HPDE6-E6E7 (cell line): ENCODE measurements at regions not wholly inside any gene's neighbourhood (a gene's known extent, or its start where the extent isn't known, plus 50 kb on each side); places are given as distances from the start of the nearest gene placed in this dataset.
"Not testable (repeated sequence)": the region's sequence is repeated elsewhere in the genome, so short reads cannot be mapped to it uniquely, and the experiment has no call there.

Experiments
- DNase-seq: peaks from one replicate; pipeline ENCODE4 v3.0.0; 2011; ENCODE audit warnings: missing footprints; ENCODE audit errors: extremely low spot score

DNA sequence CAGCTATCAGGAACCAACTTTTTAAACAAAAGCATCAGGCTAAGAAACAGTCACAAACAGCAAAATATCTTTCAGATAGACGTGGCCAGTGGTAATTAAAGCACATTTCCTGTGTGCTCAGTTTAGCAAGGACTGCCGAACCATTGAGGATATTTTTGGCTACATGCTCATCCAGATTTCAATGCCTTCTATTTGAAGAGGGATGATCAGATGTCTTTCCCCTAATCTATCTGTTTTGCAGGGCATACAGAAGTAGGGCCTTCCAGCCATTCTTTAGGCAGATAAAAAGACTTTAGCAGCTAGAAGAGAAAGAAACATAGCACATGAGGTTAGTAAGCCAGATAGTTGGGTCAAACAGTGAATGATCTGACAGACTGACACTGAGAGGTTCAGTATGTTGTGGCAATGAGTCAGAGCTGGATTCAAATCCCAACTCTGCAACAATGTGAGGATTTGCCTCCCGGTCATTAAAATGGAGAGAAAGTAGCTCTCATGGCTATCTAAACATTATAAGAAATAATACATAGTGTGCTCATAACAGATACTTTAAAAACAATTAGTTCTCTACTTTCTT is 100.0 kb upstream of the PRKG2 start:
- no peak for DNase-seq

- DNase-seq: no peak
Observed at GRCh38 chr4:81314196-81314896, 99.3 kb upstream of the PRKG2 start.

DNA sequence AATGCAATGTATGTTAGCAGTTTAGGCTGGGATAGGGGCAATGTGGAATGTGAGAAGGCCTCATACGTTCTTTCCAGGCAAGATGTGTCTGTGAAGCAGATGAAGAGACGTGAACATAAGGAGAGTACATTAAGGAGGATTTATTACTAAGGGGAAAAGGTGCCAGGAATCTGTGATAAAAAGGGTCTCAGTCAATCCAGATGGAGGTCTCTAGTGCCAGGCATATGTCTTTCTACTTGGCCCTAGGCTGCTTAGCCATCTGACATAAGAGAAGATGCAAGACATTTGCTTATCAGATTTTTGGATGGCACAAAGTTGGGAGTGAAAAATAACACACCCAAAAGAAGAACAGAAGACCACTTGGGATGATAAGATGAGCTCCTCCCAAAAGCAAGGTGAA is 93.0 kb upstream of the PRKG2 start:
- DNase-seq: no peak

DNA sequence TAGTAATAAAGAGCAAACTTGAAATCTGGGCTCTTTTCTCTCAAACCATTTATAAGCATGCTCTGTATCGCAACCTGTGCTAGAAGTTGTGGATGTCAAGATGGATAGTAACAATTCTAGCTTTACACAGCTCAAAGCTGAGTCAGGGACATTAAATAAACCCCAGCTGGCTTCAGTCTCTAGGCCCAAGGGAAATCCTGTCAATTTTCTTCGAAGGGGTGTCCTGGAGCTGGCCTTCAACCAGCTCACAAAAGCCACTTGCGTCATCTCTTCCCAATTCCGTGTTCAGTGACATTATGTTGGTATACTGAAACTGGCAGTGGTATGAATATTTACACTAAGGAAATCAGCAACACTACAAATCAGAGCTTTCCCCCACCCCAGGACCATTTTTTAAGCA is 89.8 kb upstream of the PRKG2 start:
- no peak for DNase-seq

DNA sequence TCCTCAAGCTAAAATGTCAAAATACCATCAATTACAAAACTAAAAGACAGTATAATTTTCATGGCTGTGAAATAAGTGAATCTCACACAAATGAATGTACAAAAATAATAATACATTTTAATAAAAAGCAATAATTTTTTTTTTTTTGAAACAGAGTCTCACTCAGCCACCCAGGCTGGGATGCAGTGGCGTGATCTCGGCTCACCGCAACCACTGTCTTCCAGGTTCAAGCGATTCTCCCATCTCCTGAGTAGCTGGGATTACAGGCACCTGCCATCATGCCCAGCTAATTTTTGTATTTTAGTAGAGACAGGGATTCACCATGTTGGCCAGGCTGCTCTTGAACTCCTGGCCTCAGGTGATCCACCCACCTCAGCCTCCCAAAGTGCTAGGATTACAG is 85.3 kb upstream of the PRKG2 start:
- not testable (repeated sequence) for DNase-seq

- DNase-seq: no peak
Observed at GRCh38 chr4:81290813-81291212, 75.8 kb upstream of the PRKG2 start.

DNA sequence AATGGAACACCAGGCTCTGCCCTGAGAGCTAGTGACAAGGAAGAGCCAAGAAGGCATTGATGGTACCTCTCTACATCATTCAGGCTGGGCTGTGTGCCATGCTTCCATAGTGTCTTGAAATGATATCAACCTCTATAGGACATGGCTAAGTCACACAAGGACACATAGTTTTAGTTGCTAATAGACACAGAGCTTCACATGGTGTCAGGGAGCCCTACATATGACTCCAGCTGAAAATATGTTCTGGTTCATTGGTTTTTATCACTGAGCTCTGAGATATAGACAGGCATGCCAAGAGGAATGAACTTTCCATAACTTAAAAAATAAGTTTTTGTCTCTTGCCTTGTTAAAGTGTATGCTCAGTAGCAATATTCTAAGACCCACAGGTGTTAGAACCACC is 72.1 kb upstream of the PRKG2 start:
- no peak for DNase-seq

DNA sequence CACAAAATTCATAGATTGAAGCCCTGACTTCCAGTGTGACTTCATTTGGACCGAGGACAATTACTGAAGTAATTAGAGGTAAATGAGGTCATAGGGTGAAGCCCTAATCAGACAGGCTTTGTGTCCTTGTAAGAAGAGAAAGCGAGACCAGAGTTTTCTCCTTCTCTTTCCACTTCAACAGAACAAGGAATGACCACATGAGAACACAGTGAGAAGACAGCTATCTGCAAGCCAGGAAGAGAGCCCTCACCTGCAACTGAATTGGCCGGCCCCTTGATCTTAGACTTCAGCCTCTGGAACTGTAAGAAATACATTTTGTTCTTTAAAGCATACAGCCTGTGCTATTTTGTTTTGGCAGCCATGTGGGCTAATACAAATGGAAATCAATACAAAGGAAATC is 67.1 kb upstream of the PRKG2 start:
- DNase-seq: no peak

DNA sequence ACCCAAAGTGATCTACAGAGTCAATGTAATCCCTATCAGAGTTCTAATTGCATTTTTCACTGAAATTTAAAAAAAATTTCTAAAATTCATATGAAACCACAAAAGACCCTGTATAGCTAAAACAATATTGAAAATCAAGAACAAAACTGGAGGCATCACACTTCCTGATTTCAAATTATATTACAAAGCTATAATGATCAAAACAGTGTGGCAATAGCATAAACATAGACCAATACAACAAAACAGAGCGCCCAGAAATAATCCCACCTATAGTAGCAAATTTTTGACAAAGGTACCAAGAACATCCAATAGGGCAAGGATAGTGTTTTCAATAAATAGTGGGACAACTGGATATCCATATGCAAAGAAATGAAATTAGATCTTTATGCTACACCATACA is 59.4 kb upstream of the PRKG2 start:
- no peak for DNase-seq

DNA sequence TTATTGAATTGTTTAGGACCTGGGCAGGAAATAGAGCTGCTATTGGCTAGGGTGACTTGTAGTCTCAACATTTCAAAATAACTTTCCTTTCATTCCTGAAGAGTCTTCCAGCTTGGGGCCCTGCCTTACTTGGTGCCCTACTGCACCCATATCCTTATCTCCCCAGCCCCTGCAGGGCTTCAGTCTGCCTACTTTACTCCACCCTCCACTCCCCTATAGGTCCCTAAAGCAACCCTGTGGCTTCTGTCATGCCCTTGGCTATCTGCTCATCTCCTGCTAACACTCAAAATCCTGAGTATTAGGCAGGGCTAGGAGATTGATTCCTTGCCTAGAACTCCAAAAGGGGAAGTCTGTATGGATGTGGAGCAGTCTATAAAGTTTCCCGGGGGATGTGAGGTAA is 57.6 kb upstream of the PRKG2 start:
- DNase-seq: no peak
